ENCODE measurements at regions not wholly inside any gene's neighbourhood (a gene's known extent, or its start where the extent isn't known, plus 50 kb on each side); places are given as distances from the start of the nearest gene placed in this dataset.
A peak's percentile ranks its signal among the peaks of the same experiment; 100 is the strongest.

DNA sequence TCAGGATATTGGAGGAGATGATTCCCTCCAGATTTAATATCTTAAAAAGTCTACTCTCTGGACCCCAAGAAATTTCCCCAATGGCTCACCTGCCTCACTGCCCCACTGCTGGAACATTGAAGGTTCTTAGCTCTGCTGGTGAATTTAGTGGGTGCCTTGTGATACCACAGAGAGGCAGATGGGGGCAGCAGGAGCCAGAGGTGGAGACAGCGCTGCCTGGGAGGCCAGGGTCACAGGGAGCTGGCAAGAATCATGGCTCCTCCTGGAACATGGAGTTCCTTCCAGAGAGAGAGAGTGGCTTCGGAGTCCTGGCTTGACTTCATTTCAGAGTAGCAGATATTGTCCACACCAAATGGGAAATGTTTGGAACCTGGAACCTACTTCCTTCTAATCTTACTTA lies 263.5 kb upstream of the CFAP20DC start:
- H3K4me3 ChIP-seq (ENCODE audit: low read depth, low read length), result no peak overlapping the region
- H3K27ac ChIP-seq, result no peak overlapping the region
- peak; percentile 84 for TF ChIP-seq CTCF (IDR thresholded peaks at IDR 0.05; ENCODE audit: low read depth, low read length)
- no peaks in the 10 kb centered on the region for H3K9me3 ChIP-seq (ENCODE audit: severe bottlenecking)
- no peaks in the 10 kb centered on the region for H3K36me3 ChIP-seq
- peak; percentile 68 for DNase-seq
- H3K27me3 ChIP-seq (ENCODE audit: insufficient read depth, low read depth, severe bottlenecking), result no peaks in the 10 kb centered on the region

DNA sequence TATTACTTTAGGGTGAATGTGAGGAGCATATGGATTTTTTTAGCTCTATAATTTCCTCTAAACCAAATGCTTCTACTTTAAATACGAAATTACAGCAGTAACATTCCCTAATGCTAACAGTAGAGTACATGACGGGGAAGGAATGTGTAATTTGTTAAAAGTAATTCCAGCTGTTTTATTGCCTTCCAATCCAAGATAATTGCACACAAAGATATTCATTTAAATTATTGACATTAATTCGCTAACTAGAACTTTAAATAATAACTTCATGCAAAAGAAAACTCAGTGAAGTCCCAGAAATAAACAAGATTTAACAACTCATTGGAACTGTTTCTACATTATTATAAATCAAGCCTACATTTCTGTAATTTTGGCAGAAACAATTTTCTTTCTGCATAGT lies 261.4 kb upstream of the CFAP20DC start:
- H3K4me3 ChIP-seq (ENCODE audit: low read depth, low read length), result no peak overlapping the region
- TF ChIP-seq CTCF (IDR thresholded peaks at IDR 0.05; ENCODE audit: low read depth, low read length), result no peak
- H3K36me3 ChIP-seq, result no peaks in the 10 kb centered on the region
- no peaks in the 10 kb centered on the region for H3K27me3 ChIP-seq (ENCODE audit: insufficient read depth, low read depth, severe bottlenecking)
- no peak for DNase-seq
- no peak overlapping the region for H3K27ac ChIP-seq
- no peaks in the 10 kb centered on the region for H3K9me3 ChIP-seq (ENCODE audit: severe bottlenecking)

DNA sequence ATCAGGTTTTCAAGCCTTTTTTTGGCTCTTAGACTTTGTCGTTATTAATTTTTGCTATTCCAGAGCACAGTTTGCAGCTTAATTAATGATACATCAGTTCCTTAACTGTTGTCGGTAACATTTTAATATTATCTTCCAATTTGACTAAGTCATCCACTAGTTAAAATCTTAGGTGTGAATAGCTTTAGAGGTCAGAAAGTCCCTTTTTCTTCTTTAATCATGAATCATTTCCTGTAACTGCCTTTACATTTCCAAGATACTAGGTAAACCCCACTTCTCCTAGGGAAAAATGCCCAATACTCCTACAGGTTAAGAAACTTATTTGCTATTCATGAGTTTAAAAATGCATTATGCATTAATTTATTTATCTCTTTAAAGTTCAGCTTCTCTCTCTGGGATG lies 260.9 kb upstream of the CFAP20DC start:
- no peaks in the 10 kb centered on the region for H3K27me3 ChIP-seq (ENCODE audit: insufficient read depth, low read depth, severe bottlenecking)
- H3K27ac ChIP-seq, result no peak overlapping the region
- no peak for DNase-seq
- H3K9me3 ChIP-seq (ENCODE audit: severe bottlenecking), result no peaks in the 10 kb centered on the region
- TF ChIP-seq CTCF (IDR thresholded peaks at IDR 0.05; ENCODE audit: low read depth, low read length), result no peak
- no peak overlapping the region for H3K4me3 ChIP-seq (ENCODE audit: low read depth, low read length)
- H3K36me3 ChIP-seq, result no peaks in the 10 kb centered on the region

GRCh38 chr3:59308684-59309083 lies 258.9 kb upstream of the CFAP20DC start:
- no peaks in the 10 kb centered on the region for H3K9me3 ChIP-seq (ENCODE audit: severe bottlenecking)
- no peaks in the 10 kb centered on the region for H3K27me3 ChIP-seq (ENCODE audit: insufficient read depth, low read depth, severe bottlenecking)
- H3K36me3 ChIP-seq, result no peaks in the 10 kb centered on the region
- no peak overlapping the region for H3K27ac ChIP-seq
- H3K4me3 ChIP-seq (ENCODE audit: low read depth, low read length), result no peak overlapping the region
- peak; percentile 45; the same call in 1 of the 2 replicates for TF ChIP-seq CTCF (IDR thresholded peaks at IDR 0.05; ENCODE audit: low read depth, low read length)
- DNase-seq, result no peak

- no peak for DNase-seq
- Histone ChIP-seq H3K27me3 (ENCODE audit: insufficient read depth, low read depth, severe bottlenecking) (no peaks in the 10 kb centered on the region), H3K4me3 (ENCODE audit: low read depth, low read length) (no peak overlapping the region), H3K27ac (no peak overlapping the region), H3K9me3 (ENCODE audit: severe bottlenecking) (no peaks in the 10 kb centered on the region), H3K36me3 (no peaks in the 10 kb centered on the region)
- no peak for TF ChIP-seq CTCF (IDR thresholded peaks at IDR 0.05; ENCODE audit: low read depth, low read length)
Observed at GRCh38 chr3:59308001-59308400, 258.2 kb upstream of the CFAP20DC start.

DNA sequence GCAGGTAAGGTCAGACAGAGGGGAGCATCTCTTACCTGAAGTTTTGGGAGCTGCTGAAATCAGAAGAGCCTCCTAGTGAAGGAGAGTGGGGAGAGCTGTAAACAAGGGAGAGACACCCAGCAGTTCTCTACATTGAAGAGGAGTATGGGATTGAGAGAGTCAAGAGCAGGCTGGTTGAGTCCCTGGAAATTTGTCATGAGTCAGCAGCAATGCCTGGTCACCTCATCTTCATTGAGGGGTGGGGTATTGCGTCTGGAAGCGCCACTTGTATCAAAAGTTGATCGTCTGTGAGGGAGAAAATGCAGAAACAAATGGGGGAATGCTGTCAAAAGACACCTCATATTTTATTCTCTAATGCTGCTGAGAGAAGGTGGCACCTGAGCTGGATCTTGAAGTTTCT lies 256.6 kb upstream of the CFAP20DC start:
- no peaks in the 10 kb centered on the region for H3K36me3 ChIP-seq
- H3K9me3 ChIP-seq (ENCODE audit: severe bottlenecking), result no peaks in the 10 kb centered on the region
- no peak for TF ChIP-seq CTCF (IDR thresholded peaks at IDR 0.05; ENCODE audit: low read depth, low read length)
- no peak for DNase-seq
- no peaks in the 10 kb centered on the region for H3K27me3 ChIP-seq (ENCODE audit: insufficient read depth, low read depth, severe bottlenecking)
- no peak overlapping the region for H3K27ac ChIP-seq
- no peak overlapping the region for H3K4me3 ChIP-seq (ENCODE audit: low read depth, low read length)

All from WERI-Rb-1 (cell line).